ENCODE measurements at regions not wholly inside any gene's neighbourhood (a gene's known extent, or its start where the extent isn't known, plus 50 kb on each side); places are given as distances from the start of the nearest gene placed in this dataset.

GRCh38 chr10:10642751-10643150 lies 374.9 kb upstream of the CELF2 start:
- Histone ChIP-seq H3K4me1 (ENCODE audit: insufficient read depth, low read length) (no peaks in the 10 kb centered on the region), H3K27ac (ENCODE audit: low read depth in 1 of 2, low read length in 2 of 2) (no peak overlapping the region), H3K4me3 (ENCODE audit: low read length) (no peak overlapping the region), H3K36me3 (ENCODE audit: insufficient read depth, low read length) (no peaks in the 10 kb centered on the region), H3K9me3 (ENCODE audit: control insufficient read depth in 1 of 2, insufficient read depth in 1 of 2, low read length in 2 of 2) (no peaks in the 10 kb centered on the region), H3K27me3 (ENCODE audit: control insufficient read depth in 1 of 2, insufficient read depth in 2 of 2, low read length in 2 of 2) (peaks cover 0 to 3% of the 10 kb centered on the region in 2 experiments)
- POLR2A ChIA-PET, result no interaction called here
- Mint-ChIP-seq H3K36me3 (ENCODE audit: low read depth) (no peaks in the 10 kb centered on the region), H3K4me3 (no peak overlapping the region), H3K4me1 (ENCODE audit: low read depth) (no peaks in the 10 kb centered on the region), H3K27me3 (peaks cover 29% of the 10 kb centered on the region), H3K9me3 (no peaks in the 10 kb centered on the region), H3K27ac (no peak overlapping the region)
- DNase-seq (no peak), ATAC-seq (ENCODE audit: poor library complexity) (no peak)
- intact Hi-C loops (cut with DNase I, micrococcal nuclease), result no loop called here
- CTCF ChIA-PET, result no interaction called here
- TF ChIP-seq CTCF (IDR thresholded peaks at IDR 0.05), result no peak

DNA sequence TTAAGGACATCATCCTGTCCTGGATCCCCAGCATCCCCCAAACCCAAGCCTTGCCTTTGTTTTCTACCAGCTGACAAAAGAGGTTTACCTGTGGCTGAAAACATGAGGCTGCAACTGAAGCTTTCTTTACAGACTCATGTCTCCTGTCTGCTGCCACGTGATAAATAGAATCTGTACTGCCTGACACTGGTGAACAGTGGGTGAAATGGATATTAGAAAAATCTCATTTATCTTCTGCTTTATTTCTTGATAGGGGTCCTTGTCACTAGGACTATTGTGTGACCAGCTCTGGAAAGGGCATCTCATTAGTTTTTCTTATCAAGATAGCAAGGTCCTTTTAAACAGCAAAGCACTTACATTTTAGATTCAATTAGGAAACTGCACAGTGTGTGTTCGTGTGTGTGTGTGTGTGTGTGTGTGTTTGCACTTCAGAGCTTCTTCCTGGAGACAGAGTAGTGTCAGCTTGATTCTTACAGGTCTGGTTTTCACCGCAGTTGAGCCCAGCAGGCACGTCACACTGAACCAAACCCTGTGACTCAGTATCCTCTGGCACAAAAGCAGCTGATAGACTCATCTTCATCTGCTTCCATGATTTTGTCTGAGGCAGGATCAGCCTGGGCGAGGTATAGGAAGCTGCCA lies 373.5 kb upstream of the CELF2 start:
- no peak overlapping the region for H3K27ac Mint-ChIP-seq
- Histone ChIP-seq H3K36me3 (ENCODE audit: insufficient read depth, low read length) (no peaks in the 10 kb centered on the region), H3K9me3 (ENCODE audit: control insufficient read depth in 1 of 2, insufficient read depth in 1 of 2, low read length in 2 of 2) (no peaks in the 10 kb centered on the region), H3K27me3 (ENCODE audit: control insufficient read depth in 1 of 2, insufficient read depth in 2 of 2, low read length in 2 of 2) (peaks cover 3 to 5% of the 10 kb centered on the region in 2 experiments), H3K27ac (ENCODE audit: low read depth in 1 of 2, low read length in 2 of 2) (no peak overlapping the region), H3K4me3 (ENCODE audit: low read length) (no peak overlapping the region), H3K4me1 (ENCODE audit: insufficient read depth, low read length) (no peaks in the 10 kb centered on the region)
- ATAC-seq (ENCODE audit: poor library complexity) (no peak), DNase-seq (no peak)
- H3K4me3 Mint-ChIP-seq, result no peak overlapping the region
- intact Hi-C loops (cut with DNase I, micrococcal nuclease), result no loop called here
- CTCF ChIA-PET, result no interaction called here
- TF ChIP-seq CTCF (IDR thresholded peaks at IDR 0.05), result no peak
- H3K36me3 Mint-ChIP-seq (ENCODE audit: low read depth), result no peaks in the 10 kb centered on the region
- no peaks in the 10 kb centered on the region for H3K4me1 Mint-ChIP-seq (ENCODE audit: low read depth)
- POLR2A ChIA-PET, result no interaction called here
- H3K27me3 Mint-ChIP-seq, result peaks cover 41% of the 10 kb centered on the region
- no peaks in the 10 kb centered on the region for H3K9me3 Mint-ChIP-seq

- Mint-ChIP-seq H3K27me3 (peaks cover 40% of the 10 kb centered on the region), H3K4me1 (ENCODE audit: low read depth) (no peaks in the 10 kb centered on the region), H3K27ac (no peak overlapping the region), H3K4me3 (no peak overlapping the region), H3K36me3 (ENCODE audit: low read depth) (no peaks in the 10 kb centered on the region), H3K9me3 (no peaks in the 10 kb centered on the region)
- H3K4me3 ChIP-seq (ENCODE audit: low read length), result no peak overlapping the region
- ChIA-PET CTCF (no interaction called here), POLR2A (no interaction called here)
- intact Hi-C loops (cut with DNase I, micrococcal nuclease), result no loop called here
- H3K36me3 ChIP-seq (ENCODE audit: insufficient read depth, low read length), result no peaks in the 10 kb centered on the region
- no peaks in the 10 kb centered on the region for H3K9me3 ChIP-seq (ENCODE audit: control insufficient read depth in 1 of 2, insufficient read depth in 1 of 2, low read length in 2 of 2)
- H3K27ac ChIP-seq (ENCODE audit: low read depth in 1 of 2, low read length in 2 of 2), result no peak overlapping the region
- ATAC-seq (ENCODE audit: poor library complexity) (no peak), DNase-seq (no peak)
- H3K27me3 ChIP-seq (ENCODE audit: control insufficient read depth in 1 of 2, insufficient read depth in 2 of 2, low read length in 2 of 2), result peaks cover 3 to 5% of the 10 kb centered on the region in 2 experiments
- H3K4me1 ChIP-seq (ENCODE audit: insufficient read depth, low read length), result no peaks in the 10 kb centered on the region
- no peak for TF ChIP-seq CTCF (IDR thresholded peaks at IDR 0.05)
Observed at GRCh38 chr10:10644676-10645385, 372.8 kb upstream of the CELF2 start.

Measured in CD4-positive, alpha-beta T cell (primary cell).